Esophagus squamous epithelium (tissue), 4 donors: ENCODE measurements at regions not wholly inside any gene's neighbourhood (a gene's known extent, or its start where the extent isn't known, plus 50 kb on each side); places are given as distances from the start of the nearest gene placed in this dataset.

ENCODE experiments used
- POLR2A ChIP-seq, 4 donors: fragments of 450-650 bp; IDR thresholded peaks; one replicate each; pipeline ENCODE4 v1.6.1; 2017; ENCODE audit warnings: antibody characterized with exemption in 4 of 4, mild to moderate bottlenecking in 4 of 4, moderate library complexity in 3 of 4
- TF ChIP-seq, protein P1 (sequence below), 6 experiments: fragments of 450-650 bp in 4 of 6; fragments of 200-600 bp in 2 of 6; sonication (generic) in 2 of 6; IDR thresholded peaks; one replicate each; pipeline ENCODE4 v1.5.1; 2016 to 2019; ENCODE audit warnings: antibody characterized with exemption in 6 of 6, mild to moderate bottlenecking in 4 of 6, moderate library complexity in 4 of 6

DNA sequence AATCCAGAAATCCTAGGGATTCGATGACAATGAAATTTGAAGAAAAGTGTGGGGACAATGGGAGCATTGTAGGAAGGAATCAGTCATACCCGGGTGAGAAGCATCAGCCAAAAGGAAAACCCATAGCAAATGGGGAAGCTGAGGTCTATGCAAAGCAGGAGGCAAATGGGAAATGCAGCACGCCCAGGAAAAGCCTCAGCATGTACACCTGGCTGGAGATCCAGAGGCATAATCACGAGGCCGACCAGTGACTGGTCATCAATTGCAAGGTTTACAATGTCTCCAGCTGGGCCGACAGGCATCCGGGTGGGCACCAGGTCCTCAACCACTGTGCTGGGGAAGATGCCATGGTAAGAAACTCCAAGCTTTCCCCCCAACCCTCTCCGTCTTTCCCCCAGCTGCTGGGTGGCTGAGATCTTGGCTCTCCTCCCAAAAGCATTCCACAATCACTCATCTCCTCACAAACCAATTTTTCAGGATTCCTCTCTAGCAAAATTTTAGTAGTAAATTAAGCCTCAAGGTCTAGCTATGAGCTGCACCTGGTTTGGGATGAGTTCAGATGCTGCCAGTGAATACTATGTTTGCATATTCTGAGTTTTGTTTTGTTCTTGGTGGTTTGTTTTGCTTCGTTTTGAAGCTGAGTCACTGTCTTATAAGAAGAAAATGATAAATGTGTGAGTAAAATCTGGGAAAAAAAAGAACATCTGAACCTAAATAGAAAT, 98.0 kb upstream of the OR5AK2 start:
- TF ChIP-seq, protein P1, sequence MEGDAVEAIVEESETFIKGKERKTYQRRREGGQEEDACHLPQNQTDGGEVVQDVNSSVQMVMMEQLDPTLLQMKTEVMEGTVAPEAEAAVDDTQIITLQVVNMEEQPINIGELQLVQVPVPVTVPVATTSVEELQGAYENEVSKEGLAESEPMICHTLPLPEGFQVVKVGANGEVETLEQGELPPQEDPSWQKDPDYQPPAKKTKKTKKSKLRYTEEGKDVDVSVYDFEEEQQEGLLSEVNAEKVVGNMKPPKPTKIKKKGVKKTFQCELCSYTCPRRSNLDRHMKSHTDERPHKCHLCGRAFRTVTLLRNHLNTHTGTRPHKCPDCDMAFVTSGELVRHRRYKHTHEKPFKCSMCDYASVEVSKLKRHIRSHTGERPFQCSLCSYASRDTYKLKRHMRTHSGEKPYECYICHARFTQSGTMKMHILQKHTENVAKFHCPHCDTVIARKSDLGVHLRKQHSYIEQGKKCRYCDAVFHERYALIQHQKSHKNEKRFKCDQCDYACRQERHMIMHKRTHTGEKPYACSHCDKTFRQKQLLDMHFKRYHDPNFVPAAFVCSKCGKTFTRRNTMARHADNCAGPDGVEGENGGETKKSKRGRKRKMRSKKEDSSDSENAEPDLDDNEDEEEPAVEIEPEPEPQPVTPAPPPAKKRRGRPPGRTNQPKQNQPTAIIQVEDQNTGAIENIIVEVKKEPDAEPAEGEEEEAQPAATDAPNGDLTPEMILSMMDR (IDR thresholded peaks at IDR 0.05) = no peak
- TF ChIP-seq POLR2A (IDR thresholded peaks at IDR 0.05) = no peak
